Bronchial epithelial cell (primary cell): ENCODE measurements at regions not wholly inside any gene's neighbourhood (a gene's known extent, or its start where the extent isn't known, plus 50 kb on each side); places are given as distances from the start of the nearest gene placed in this dataset.
"Not testable (repeated sequence)": the region's sequence is repeated elsewhere in the genome, so short reads cannot be mapped to it uniquely, and the experiment has no call there.

ENCODE experiments used
- DNase-seq: peaks from one replicate; pipeline ENCODE4 v3.0.0-alpha.2; 2010; ENCODE audit warnings: low read depth
- FAIRE-seq: peaks from 2 replicates; lab custom pipeline; 2011; peaks lifted over from hg19 to GRCh38; lab: Jason Lieb, UNC
- H3K27me3 ChIP-seq: 2 replicates; pipeline ENCODE4 v1.5.1; 2011; ENCODE audit warnings: low read length; ENCODE audit not compliant: control insufficient read depth, insufficient read depth
- H3K36me3 ChIP-seq: 2 replicates; pipeline ENCODE4 v1.5.1; 2011; ENCODE audit warnings: low read length; ENCODE audit not compliant: control insufficient read depth, insufficient read depth
- H3K4me3 ChIP-seq: 2 replicates; pipeline ENCODE4 v1.5.1; 2011; ENCODE audit warnings: mild to moderate bottlenecking, low read depth, low read length, control low read depth
- TF ChIP-seq, protein P1 (sequence below): IDR thresholded peaks from 2 replicates; pipeline ENCODE4 v1.5.1; 2011; ENCODE audit warnings: mild to moderate bottlenecking, moderate library complexity, low read length, control low read depth, inconsistent platforms; ENCODE audit not compliant: insufficient read depth, severe bottlenecking

DNA sequence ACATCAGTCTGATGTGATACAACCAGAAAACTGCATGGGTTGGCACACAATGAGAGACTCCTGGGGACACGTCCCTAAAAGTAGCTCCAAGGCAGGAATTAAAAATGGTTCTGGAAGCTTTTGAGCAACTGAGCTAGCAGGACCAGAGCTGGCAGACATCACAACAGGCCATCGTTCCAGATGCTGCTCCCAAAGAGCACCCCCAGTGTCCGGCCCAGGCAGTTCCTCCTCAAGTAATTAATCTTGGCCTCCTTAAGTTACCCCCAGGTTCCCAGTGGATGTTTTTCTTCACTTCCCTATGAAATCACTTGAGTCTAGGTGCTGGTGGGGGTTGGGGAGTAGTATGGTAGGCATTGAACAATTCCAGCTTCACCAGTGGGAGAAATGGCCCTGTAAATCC is 711.6 kb downstream of the MECOM start:
- TF ChIP-seq, protein P1, sequence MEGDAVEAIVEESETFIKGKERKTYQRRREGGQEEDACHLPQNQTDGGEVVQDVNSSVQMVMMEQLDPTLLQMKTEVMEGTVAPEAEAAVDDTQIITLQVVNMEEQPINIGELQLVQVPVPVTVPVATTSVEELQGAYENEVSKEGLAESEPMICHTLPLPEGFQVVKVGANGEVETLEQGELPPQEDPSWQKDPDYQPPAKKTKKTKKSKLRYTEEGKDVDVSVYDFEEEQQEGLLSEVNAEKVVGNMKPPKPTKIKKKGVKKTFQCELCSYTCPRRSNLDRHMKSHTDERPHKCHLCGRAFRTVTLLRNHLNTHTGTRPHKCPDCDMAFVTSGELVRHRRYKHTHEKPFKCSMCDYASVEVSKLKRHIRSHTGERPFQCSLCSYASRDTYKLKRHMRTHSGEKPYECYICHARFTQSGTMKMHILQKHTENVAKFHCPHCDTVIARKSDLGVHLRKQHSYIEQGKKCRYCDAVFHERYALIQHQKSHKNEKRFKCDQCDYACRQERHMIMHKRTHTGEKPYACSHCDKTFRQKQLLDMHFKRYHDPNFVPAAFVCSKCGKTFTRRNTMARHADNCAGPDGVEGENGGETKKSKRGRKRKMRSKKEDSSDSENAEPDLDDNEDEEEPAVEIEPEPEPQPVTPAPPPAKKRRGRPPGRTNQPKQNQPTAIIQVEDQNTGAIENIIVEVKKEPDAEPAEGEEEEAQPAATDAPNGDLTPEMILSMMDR: no peak
- Histone ChIP-seq H3K4me3 (no peak overlapping the region), H3K27me3 (no peaks in the 10 kb centered on the region), H3K36me3 (no peaks in the 10 kb centered on the region)
- FAIRE-seq (no peak), DNase-seq (no peak)

DNA sequence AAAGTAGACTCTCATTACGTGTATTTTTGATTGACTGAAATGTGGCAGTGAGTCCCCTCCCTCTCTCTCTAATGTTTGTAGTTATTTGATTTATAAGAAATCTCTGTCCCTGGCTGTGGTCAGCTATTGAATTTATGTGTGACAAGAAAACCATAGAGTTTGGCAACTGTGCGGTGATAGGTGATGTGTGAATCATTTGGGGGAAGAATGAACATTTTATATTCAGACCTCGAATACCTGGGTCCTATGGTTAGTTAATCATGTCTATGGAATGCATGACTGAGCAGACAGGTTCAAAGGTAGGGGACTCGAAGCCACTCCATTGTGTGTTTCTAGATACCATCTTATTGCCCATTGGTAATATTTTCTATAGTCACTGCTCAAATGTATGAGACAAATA is 712.1 kb downstream of the MECOM start:
- H3K27me3 ChIP-seq: no peaks in the 10 kb centered on the region
- H3K4me3 ChIP-seq: no peak overlapping the region
- no peak for FAIRE-seq
- peak; percentile 89 for DNase-seq
- TF ChIP-seq, protein P1: no peak
- no peaks in the 10 kb centered on the region for H3K36me3 ChIP-seq

DNA sequence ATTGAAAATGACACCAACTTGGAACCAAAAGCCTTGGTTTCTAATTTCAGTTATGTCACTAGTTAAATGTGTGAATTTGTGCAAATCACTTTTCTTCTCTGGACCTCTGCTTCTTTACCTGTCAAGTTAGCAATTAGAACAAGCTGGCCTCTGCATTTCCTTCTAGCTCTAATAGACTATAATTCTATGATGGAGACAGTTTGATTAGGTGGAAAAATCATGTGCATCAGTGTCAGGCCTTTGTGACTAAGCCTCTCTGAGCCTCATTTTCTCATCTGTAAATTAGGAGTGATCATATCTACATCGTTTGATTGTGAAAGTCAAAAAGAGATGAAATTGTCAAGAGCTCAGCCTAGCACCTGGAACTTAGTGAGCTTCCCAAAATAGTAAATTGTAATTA is 712.9 kb downstream of the MECOM start:
- no peaks in the 10 kb centered on the region for H3K27me3 ChIP-seq
- no peak for FAIRE-seq
- no peak overlapping the region for H3K4me3 ChIP-seq
- no peaks in the 10 kb centered on the region for H3K36me3 ChIP-seq
- TF ChIP-seq, protein P1: no peak
- DNase-seq: no peak

DNA sequence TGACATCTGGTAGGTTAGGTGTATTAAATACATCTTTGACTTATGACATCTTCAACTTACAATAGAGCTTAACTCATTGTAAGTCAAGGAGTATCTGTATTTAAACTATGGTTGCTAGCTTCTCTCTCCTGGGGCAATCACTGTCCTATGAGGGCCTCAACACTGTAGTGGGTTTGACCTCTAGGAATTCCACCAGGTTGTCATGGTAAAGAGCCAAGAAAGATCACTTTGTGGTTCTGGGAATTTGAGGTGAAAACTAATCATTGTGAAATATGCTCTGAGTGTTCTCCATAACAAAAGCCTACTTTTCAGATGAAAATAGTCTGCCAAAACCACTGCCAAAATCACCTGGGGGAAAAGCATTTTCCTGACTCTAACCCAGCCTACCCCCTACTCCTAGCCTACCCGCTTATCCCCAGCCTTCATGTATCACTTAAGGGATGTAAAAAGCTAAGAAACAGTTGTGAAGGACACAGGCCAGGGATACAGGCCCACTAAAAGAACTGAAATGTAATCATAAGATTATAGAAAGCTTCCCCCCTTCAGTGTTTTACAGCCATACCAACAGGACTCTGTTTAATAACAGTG is 723.8 kb downstream of the MECOM start:
- no peak for DNase-seq
- no peaks in the 10 kb centered on the region for H3K27me3 ChIP-seq
- H3K4me3 ChIP-seq: no peak overlapping the region
- FAIRE-seq: no peak
- no peaks in the 10 kb centered on the region for H3K36me3 ChIP-seq
- TF ChIP-seq, protein P1: no peak

DNA sequence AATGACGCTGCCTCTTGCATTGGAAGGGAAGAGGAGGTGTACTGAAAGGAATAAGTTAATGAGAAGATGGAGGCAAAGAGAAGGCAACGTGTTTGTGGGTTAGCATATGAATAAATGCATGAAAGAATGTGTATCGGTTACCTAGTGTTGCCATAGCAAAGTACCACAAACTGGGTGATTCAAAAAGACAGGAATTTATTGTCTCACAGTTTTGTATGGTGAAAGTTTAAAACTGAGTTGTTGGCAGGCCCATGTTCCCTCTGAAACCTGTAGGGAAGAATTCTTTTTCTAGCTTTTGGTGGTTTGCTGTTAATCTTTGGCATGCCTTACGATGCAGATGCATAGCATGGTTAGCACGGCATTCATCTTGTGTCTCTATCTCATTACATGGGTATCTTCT is 729.9 kb downstream of the MECOM start:
- TF ChIP-seq, protein P1: no peak
- Histone ChIP-seq H3K36me3 (no peaks in the 10 kb centered on the region), H3K4me3 (no peak overlapping the region), H3K27me3 (no peaks in the 10 kb centered on the region)
- DNase-seq (peak; percentile 35), FAIRE-seq (no peak)

DNA sequence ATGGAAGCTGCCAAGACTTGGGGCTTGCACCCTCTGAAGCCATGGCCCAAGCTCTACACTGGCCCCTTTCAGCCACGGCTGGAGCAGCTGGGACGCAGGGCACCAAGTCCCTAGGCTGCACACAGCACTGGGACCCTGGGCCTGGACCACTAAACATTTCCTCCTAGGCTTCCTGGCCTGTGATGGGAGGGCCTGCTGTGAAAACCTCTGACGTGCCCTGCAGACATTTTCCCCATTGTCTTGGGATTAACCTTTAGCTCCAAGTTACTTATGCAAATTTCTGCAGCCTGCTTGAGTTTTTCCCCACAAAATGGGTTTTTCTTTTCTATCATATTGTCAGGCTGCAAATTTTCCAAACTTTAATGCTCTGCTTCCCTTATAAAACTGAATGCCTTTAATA is 733.5 kb downstream of the MECOM start:
- H3K4me3 ChIP-seq, H3K36me3 ChIP-seq, FAIRE-seq, DNase-seq, H3K27me3 ChIP-seq: not testable (repeated sequence)
